Caco-2 (cell line): ENCODE measurements at regions not wholly inside any gene's neighbourhood (a gene's known extent, or its start where the extent isn't known, plus 50 kb on each side); places are given as distances from the start of the nearest gene placed in this dataset.

Source experiments
- BruUV-seq: library from RNA; stranded (reverse); fragments of 400-500 nt; replicated peaks from 2 replicates; lab custom pipeline; 2021; lab: Mats Ljungman, UMichigan
- CTCF ChIA-PET: fragments of 300-600 bp; sonication (Branson Sonifier 250); formaldehyde crosslinking; loops from one replicate; lab custom pipeline; 2022; ENCODE audit warnings: antibody characterized with exemption; lab: Charles Lee
- POLR2A ChIA-PET: fragments of 300-600 bp; sonication (Branson Sonifier 250); formaldehyde crosslinking; loops from one replicate; lab custom pipeline; 2022; ENCODE audit warnings: antibody characterized with exemption; lab: Charles Lee
- DNase-seq, 2 experiments: peaks; one replicate each; pipeline versions ENCODE4 v3.0.0 to v3.0.0-alpha.2; 2020 to 2022
- H3K27me3 ChIP-seq: replicated peaks from 2 replicates; pipeline ENCODE4 v1.6.0; 2011; ENCODE audit warnings: low read length; ENCODE audit not compliant: control insufficient read depth, insufficient read depth
- H3K36me3 ChIP-seq: 2 replicates; pipeline ENCODE4 v1.5.1; 2011; ENCODE audit warnings: low read length; ENCODE audit not compliant: control insufficient read depth, insufficient read depth
- H3K4me1 ChIP-seq: fragments of 250-450 bp; sonication (Bioruptor Pico); 2 replicates; pipeline ENCODE4 v1.5.1; 2020; ENCODE audit warnings: mild to moderate bottlenecking
- H3K4me3 ChIP-seq: 2 replicates; pipeline ENCODE4 v1.5.1; 2011; ENCODE audit warnings: low read depth, mild to moderate bottlenecking, control low read depth, low read length
- H3K9me3 ChIP-seq: fragments of 250-450 bp; sonication (Bioruptor Pico); 2 replicates; pipeline ENCODE4 v1.5.1; 2020; ENCODE audit warnings: mild to moderate bottlenecking, moderate library complexity
- H3K27ac Mint-ChIP-seq: one replicate; pipeline ENCODE4 v1.8.0; 2022; ENCODE audit warnings: mixed read lengths; ENCODE audit not compliant: unreplicated experiment
- H3K27me3 Mint-ChIP-seq: one replicate; pipeline ENCODE4 v1.8.0; 2022; ENCODE audit warnings: mixed read lengths; ENCODE audit not compliant: insufficient read depth, unreplicated experiment
- H3K36me3 Mint-ChIP-seq: one replicate; pipeline ENCODE4 v1.8.0; 2022; ENCODE audit warnings: mild to moderate bottlenecking, mixed read lengths; ENCODE audit not compliant: insufficient read depth, unreplicated experiment
- H3K4me1 Mint-ChIP-seq: one replicate; pipeline ENCODE4 v1.8.0; 2022; ENCODE audit warnings: low read depth, mixed read lengths; ENCODE audit not compliant: unreplicated experiment
- H3K4me3 Mint-ChIP-seq: one replicate; pipeline ENCODE4 v1.8.0; 2022; ENCODE audit warnings: mild to moderate bottlenecking, moderate library complexity, mixed read lengths; ENCODE audit not compliant: unreplicated experiment
- H3K9me3 Mint-ChIP-seq: one replicate; pipeline ENCODE4 v1.8.0; 2022; ENCODE audit warnings: mixed read lengths; ENCODE audit not compliant: unreplicated experiment
- CTCF ChIP-seq, 2 experiments: fragments of 200-600 bp in 1 of 2; IDR thresholded peaks; 1 replicate in 1 of 2; 2 replicates in 1 of 2; pipeline versions ENCODE4 v1.5.1 to v1.8.0; 2011 to 2022; ENCODE audit warnings: antibody characterized with exemption in 1 of 2, control low read depth in 1 of 2, inconsistent platforms in 1 of 2, low read depth in 1 of 2, low read length in 1 of 2, mild to moderate bottlenecking in 1 of 2, moderate library complexity in 1 of 2; ENCODE audit not compliant: insufficient read depth in 1 of 2, severe bottlenecking in 1 of 2, unreplicated experiment in 1 of 2
- intact Hi-C: fragments of 100-400 bp; cut with micrococcal nuclease; formaldehyde crosslinking; loops from one replicate; pipeline ENCODE4 v1.10.0; 2022; ENCODE audit not compliant: unreplicated experiment

- H3K4me1 ChIP-seq = no peaks in the 10 kb centered on the region
- Mint-ChIP-seq H3K27me3 (no peaks in the 10 kb centered on the region), H3K9me3 (peaks cover 27% of the 10 kb centered on the region), H3K4me3 (no peak overlapping the region), H3K36me3 (no peaks in the 10 kb centered on the region), H3K4me1 (no peaks in the 10 kb centered on the region), H3K27ac (no peak overlapping the region)
- no TSS peak for BruUV-seq
- no peak for DNase-seq
- intact Hi-C loops = no loop called here
- no peaks in the 10 kb centered on the region for H3K27me3 ChIP-seq
- H3K9me3 ChIP-seq = no peaks in the 10 kb centered on the region
- H3K4me3 ChIP-seq = no peak overlapping the region
- ChIA-PET POLR2A (no interaction called here), CTCF (no interaction called here)
- H3K36me3 ChIP-seq = no peaks in the 10 kb centered on the region
- no peak for TF ChIP-seq CTCF (IDR thresholded peaks at IDR 0.05; ENCODE audit: insufficient read depth in 1 of 2, low read depth in 1 of 2, low read length in 1 of 2, severe bottlenecking in 1 of 2, unreplicated experiment in 1 of 2)
Measured at GRCh38 chr7:67754651-67755050, 758.0 kb downstream of the TYW1 start.

DNA sequence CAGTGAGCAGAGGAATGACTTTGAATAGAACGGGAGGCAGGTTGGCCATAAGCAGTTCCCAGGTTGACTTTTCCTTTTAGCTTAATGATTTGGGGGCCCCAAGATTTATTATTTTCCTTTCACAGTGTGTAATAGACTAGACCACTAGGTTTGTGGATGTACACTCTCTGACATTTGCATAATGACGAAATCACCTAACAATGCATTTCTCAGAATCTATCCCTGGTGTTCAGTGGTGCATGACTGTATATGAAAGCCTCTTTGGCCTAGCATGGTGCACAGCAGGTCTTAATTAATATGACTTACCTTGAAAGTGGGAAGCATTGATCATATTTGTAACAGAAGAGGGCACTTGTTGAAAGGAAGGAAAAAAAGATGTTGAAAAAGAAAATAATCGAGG, 761.9 kb downstream of the TYW1 start:
- CTCF ChIA-PET = no interaction called here
- Mint-ChIP-seq H3K27me3 (no peaks in the 10 kb centered on the region), H3K36me3 (no peaks in the 10 kb centered on the region), H3K4me3 (no peak overlapping the region), H3K27ac (no peak overlapping the region), H3K9me3 (peaks cover 12% of the 10 kb centered on the region), H3K4me1 (no peaks in the 10 kb centered on the region)
- no peaks in the 10 kb centered on the region for H3K27me3 ChIP-seq
- POLR2A ChIA-PET = no interaction called here
- intact Hi-C loops = no loop called here
- DNase-seq = no peak
- no peaks in the 10 kb centered on the region for H3K9me3 ChIP-seq
- H3K4me1 ChIP-seq = no peaks in the 10 kb centered on the region
- TF ChIP-seq CTCF (IDR thresholded peaks at IDR 0.05; ENCODE audit: insufficient read depth in 1 of 2, low read depth in 1 of 2, low read length in 1 of 2, severe bottlenecking in 1 of 2, unreplicated experiment in 1 of 2) = no peak
- no TSS peak for BruUV-seq
- H3K36me3 ChIP-seq = no peaks in the 10 kb centered on the region
- H3K4me3 ChIP-seq = no peak overlapping the region

GRCh38 chr7:67760971-67761370, 764.3 kb downstream of the TYW1 start:
- CTCF ChIA-PET = no interaction called here
- POLR2A ChIA-PET = no interaction called here
- intact Hi-C loops = no loop called here
- Mint-ChIP-seq H3K4me3 (no peak overlapping the region), H3K9me3 (peaks cover 10% of the 10 kb centered on the region), H3K4me1 (no peaks in the 10 kb centered on the region), H3K27me3 (no peaks in the 10 kb centered on the region), H3K27ac (no peak overlapping the region), H3K36me3 (no peaks in the 10 kb centered on the region)
- no peak overlapping the region for H3K4me3 ChIP-seq
- no peaks in the 10 kb centered on the region for H3K4me1 ChIP-seq
- no peaks in the 10 kb centered on the region for H3K36me3 ChIP-seq
- no peak for DNase-seq
- no peak for TF ChIP-seq CTCF (IDR thresholded peaks at IDR 0.05; ENCODE audit: insufficient read depth in 1 of 2, low read depth in 1 of 2, low read length in 1 of 2, severe bottlenecking in 1 of 2, unreplicated experiment in 1 of 2)
- H3K27me3 ChIP-seq = no peaks in the 10 kb centered on the region
- H3K9me3 ChIP-seq = no peaks in the 10 kb centered on the region
- BruUV-seq = no TSS peak
